IMR-90 (cell line): ENCODE measurements at regions not wholly inside any gene's neighbourhood (a gene's known extent, or its start where the extent isn't known, plus 50 kb on each side); places are given as distances from the start of the nearest gene placed in this dataset.

Experiments used
- BHLHE40 ChIP-seq: fragments of 150-350 bp; IDR thresholded peaks from 2 replicates; pipeline ENCODE4 v1.6.1; 2016; ENCODE audit warnings: mild to moderate bottlenecking, low read depth, low read length
- CEBPB ChIP-seq: IDR thresholded peaks from 2 replicates; pipeline ENCODE4 v1.6.1; 2012; ENCODE audit warnings: low read depth, low read length, improper control_type of control experiment
- CTCF ChIP-seq: conservative IDR thresholded peaks from 2 replicates; pipeline ENCODE4 v1.5.1; 2012; ENCODE audit warnings: mild to moderate bottlenecking, low read depth, low read length, improper control_type of control experiment
- FOS ChIP-seq: fragments of 150-350 bp; IDR thresholded peaks from 2 replicates; pipeline ENCODE4 v1.6.1; 2016; ENCODE audit warnings: low read depth, low read length
- MAFK ChIP-seq: IDR thresholded peaks from 2 replicates; pipeline ENCODE4 v1.6.1; 2012; ENCODE audit warnings: low read depth, low read length, improper control_type of control experiment
- MAZ ChIP-seq: IDR thresholded peaks from 2 replicates; pipeline ENCODE4 v1.6.1; 2012; ENCODE audit warnings: low read depth, mild to moderate bottlenecking, low read length, improper control_type of control experiment, moderate library complexity, borderline replicate concordance
- MXI1 ChIP-seq: IDR thresholded peaks from 2 replicates; pipeline ENCODE4 v1.6.1; 2012; ENCODE audit warnings: low read depth, mild to moderate bottlenecking, low read length, moderate library complexity, borderline replicate concordance
- POLR2A ChIP-seq: IDR thresholded peaks from 2 replicates; pipeline ENCODE4 v1.6.1; 2012; ENCODE audit warnings: mild to moderate bottlenecking, low read depth, low read length
- RAD21 ChIP-seq: IDR thresholded peaks from 2 replicates; pipeline ENCODE4 v1.6.1; 2012; ENCODE audit warnings: low read length, improper control_type of control experiment
- RCOR1 ChIP-seq: IDR thresholded peaks from 2 replicates; pipeline ENCODE4 v1.6.1; 2012; ENCODE audit warnings: mild to moderate bottlenecking, low read length, improper control_type of control experiment; ENCODE audit not compliant: insufficient replicate concordance
- RFX5 ChIP-seq: IDR thresholded peaks from 2 replicates; pipeline ENCODE4 v1.8.0; 2012; ENCODE audit warnings: low read depth, mild to moderate bottlenecking, low read length, moderate library complexity
- SMC3 ChIP-seq: fragments of 150-350 bp; IDR thresholded peaks from 2 replicates; pipeline ENCODE4 v1.6.1; 2016; ENCODE audit warnings: low read depth, mild to moderate bottlenecking, antibody characterized with exemption, low read length, moderate library complexity
- TF ChIP-seq, protein P1 (sequence below): fragments of 150-350 bp; IDR thresholded peaks from 2 replicates; pipeline ENCODE4 v1.6.1; 2017; ENCODE audit warnings: mild to moderate bottlenecking, antibody characterized with exemption, low read length, low read depth
- TF ChIP-seq, protein P2 (sequence below): fragments of 150-350 bp; IDR thresholded peaks from 2 replicates; pipeline ENCODE4 v1.6.1; 2016; ENCODE audit warnings: low read depth, mild to moderate bottlenecking, low read length, moderate library complexity, borderline replicate concordance

DNA sequence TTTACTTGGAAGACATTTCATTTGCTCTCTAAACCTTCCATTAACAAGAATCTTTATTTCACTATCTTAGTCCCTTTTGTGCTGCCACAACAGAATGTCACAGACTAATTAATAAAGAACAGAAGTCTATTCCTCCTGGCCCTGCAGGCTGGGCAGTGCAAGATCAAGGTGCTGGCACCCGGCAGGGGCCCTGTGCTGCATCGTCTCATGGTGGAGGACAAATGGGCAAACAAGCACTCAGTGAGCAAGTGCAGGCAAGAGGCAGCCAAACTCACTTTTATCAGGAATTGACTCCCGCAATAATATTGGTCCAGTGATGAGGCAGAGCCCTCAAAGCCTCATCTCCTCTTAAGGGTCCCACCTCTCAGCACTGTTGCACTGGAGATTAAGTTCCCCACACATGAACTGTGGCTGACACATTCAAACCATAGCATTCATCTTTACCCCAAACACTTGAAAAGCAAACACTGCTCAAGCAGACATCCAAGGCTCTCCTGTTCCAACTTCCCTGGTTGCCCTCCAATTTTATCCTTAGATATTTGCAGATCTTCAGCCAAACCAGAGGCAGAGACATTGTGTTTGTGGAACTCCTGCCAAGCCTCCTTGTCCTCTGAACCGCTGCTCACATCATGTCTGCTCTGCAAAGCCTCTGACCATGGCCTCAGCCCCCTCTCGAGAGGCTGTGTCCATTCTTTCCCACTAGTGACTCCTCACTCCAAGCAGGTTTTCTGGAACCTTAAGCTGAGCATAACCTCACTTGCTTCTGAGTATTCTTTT, 404.4 kb upstream of the SOX11 start:
- no peak for TF ChIP-seq CTCF
- TF ChIP-seq RCOR1: no peak
- TF ChIP-seq RAD21: no peak
- no peak for TF ChIP-seq MAZ
- no peak for TF ChIP-seq POLR2A
- no peak for TF ChIP-seq BHLHE40
- TF ChIP-seq SMC3: no peak
- TF ChIP-seq, protein P1, sequence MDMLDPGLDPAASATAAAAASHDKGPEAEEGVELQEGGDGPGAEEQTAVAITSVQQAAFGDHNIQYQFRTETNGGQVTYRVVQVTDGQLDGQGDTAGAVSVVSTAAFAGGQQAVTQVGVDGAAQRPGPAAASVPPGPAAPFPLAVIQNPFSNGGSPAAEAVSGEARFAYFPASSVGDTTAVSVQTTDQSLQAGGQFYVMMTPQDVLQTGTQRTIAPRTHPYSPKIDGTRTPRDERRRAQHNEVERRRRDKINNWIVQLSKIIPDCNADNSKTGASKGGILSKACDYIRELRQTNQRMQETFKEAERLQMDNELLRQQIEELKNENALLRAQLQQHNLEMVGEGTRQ: no peak
- no peak for TF ChIP-seq CEBPB
- TF ChIP-seq MXI1: no peak
- no peak for TF ChIP-seq FOS
- TF ChIP-seq, protein P2, sequence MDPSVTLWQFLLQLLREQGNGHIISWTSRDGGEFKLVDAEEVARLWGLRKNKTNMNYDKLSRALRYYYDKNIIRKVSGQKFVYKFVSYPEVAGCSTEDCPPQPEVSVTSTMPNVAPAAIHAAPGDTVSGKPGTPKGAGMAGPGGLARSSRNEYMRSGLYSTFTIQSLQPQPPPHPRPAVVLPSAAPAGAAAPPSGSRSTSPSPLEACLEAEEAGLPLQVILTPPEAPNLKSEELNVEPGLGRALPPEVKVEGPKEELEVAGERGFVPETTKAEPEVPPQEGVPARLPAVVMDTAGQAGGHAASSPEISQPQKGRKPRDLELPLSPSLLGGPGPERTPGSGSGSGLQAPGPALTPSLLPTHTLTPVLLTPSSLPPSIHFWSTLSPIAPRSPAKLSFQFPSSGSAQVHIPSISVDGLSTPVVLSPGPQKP: no peak
- no peak for TF ChIP-seq RFX5
- no peak for TF ChIP-seq MAFK
